Skin epidermis (tissue), 12 donors: ENCODE measurements at regions not wholly inside any gene's neighbourhood (a gene's known extent, or its start where the extent isn't known, plus 50 kb on each side); places are given as distances from the start of the nearest gene placed in this dataset.
"Not testable (repeated sequence)": the region's sequence is repeated elsewhere in the genome, so short reads cannot be mapped to it uniquely, and the experiment has no call there.

Source experiments
- H3K27ac ChIP-seq, 21 experiments: fragments of 200-600 bp; sonication (generic) in 11 of 21; one replicate each; pipeline ENCODE4 v1.5.0; 2020; ENCODE audit warnings: mild to moderate bottlenecking in 3 of 21, inconsistent platforms in 2 of 21, moderate library complexity in 2 of 21
- H3K4me3 ChIP-seq, 7 experiments: fragments of 200-600 bp; sonication (generic) in 2 of 7; one replicate each; pipeline ENCODE4 v1.5.0; 2020; ENCODE audit warnings: inconsistent platforms in 2 of 7, mild to moderate bottlenecking in 2 of 7, moderate library complexity in 1 of 7

DNA sequence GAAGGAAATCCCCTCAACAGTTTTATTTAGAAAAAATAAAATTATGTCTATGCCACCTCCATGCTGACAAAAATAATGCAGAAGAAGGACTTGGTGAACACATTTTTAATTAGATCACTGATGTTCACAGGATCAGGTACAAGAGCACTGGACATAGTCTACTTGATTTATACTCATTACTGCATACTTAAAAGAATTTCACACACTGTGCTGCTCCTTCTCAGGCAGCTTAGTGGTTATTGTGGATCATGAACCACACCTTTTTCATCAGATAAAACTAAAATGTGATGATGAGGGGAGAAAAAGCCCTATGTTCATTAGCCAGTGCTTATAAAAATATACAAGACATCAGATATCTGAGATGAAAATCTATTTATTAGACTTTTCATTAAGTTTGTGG, 103.3 kb upstream of the DPH5 start:
- peak overlapping the region in 2 of 21 experiments; percentile 17 to 78 for H3K27ac ChIP-seq
- H3K4me3 ChIP-seq: no peak overlapping the region

DNA sequence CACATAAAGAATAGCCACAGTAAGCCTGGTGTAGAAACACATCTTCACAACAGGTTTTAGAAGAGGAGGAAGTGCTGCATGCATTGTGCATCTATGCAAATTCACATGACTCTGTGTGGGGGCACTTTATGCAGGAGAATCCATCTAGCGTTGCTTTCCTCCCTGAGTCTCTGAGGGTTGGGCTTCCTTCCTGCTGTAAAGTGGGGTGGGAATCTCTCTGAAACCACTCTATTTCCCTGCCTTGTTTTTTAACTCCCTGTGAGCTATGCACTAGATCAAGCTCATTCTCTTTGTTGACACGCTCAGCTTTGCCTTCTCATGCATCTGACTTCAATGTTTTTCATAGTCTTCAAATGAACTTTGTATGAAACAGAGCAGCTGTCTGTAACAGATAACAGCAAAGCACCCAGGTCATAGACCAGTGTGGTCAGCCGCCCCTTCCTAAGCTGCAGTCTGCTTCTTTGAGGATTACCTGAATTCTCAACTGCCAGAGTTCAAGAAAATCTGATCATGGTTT, 102.7 kb upstream of the DPH5 start:
- H3K4me3 ChIP-seq: no peak overlapping the region
- H3K27ac ChIP-seq: peak overlapping the region in 3 of 21 experiments; percentile 17 to 78 (median 46)

DNA sequence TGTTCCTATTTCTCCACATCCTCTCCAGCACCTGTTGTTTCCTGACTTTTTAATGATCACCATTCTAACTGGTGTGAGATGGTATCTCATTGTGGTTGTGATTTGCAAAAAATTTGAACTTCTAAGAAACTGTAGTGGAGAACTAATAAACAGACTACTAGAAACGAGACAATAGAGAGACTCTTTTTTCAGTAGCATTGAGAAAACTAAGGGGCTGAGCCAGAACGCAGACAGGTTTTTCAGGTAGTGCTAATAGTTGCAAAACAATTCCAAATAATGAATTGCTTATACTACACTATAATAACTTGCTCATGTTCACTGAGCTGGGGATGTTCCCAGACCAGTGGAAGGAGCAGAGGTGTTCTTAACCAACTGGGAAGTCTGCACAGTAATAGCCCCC, 98.8 kb upstream of the DPH5 start:
- no peak overlapping the region for H3K4me3 ChIP-seq
- H3K27ac ChIP-seq: peak overlapping the region in 1 of 21 experiments; percentile 6

DNA sequence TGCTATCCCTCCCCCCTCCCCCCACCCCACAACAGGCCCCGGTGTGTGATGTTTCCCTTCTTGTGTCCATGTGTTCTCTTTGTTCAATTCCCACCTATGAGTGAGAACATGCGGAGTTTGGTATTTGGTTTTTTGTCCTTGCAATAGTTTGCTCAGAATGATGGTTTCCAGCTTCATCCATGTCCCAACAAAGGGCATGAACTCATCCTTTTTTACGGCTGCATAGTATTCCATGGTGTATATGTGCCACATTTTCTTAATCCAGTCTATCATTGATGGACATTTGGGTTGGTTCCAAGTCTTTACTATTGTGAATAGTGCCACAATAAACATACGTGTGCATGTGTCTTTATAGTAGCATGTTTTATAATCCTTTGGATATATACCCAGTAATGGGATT, 98.3 kb upstream of the DPH5 start:
- H3K27ac ChIP-seq, H3K4me3 ChIP-seq: not testable (repeated sequence)

DNA sequence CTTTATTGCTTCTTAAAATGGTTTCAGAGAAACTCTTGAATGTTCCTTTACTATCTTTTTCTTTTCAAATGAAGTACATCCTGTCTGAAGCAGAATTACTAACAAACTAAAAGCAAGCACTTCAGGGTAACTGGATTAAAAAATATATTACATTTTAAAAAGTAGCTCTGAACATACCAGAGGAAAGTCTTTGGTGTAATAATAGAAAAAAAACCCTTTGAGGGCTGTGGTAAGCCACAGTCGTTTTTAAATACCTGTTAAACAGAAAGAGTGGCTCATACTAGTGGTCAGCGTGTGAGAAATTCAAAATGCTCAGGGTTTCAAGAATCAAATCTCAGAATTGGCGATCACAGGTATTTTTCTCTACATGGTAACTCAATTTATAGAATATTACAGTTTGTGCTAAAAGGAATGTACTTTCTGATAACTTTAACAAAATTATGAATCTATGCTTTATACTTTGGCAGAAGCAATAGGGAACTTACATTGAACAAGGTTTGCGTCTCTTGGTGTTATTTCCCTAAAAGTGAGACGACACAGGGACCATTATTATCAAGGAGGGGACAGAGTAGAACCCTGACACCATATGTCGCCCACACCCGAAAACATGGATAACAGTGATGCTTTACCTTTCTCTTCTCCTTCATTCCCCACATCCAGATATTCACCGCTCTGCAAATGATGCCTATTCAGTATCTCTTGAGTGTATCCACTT, 97.0 kb upstream of the DPH5 start:
- H3K4me3 ChIP-seq: no peak overlapping the region
- H3K27ac ChIP-seq: no peak overlapping the region

DNA sequence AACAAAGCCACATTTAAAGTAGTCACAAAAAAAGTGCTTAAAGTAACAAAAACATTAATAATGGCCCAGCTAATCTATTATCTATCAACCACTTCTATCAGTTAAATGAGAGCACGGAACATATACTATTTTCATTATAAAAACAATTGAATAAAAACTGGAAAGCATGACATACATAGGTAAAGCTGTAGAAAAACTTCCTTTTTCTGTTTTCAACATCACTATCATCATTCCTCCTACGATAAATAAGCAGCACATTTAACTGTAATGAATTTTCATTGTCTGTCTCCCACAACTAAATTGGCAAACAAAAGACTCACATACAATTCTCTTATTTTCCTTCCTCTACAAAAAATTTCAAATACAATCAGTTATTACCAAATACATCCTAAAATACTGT, 96.4 kb upstream of the DPH5 start:
- no peak overlapping the region for H3K4me3 ChIP-seq
- H3K27ac ChIP-seq: no peak overlapping the region

DNA sequence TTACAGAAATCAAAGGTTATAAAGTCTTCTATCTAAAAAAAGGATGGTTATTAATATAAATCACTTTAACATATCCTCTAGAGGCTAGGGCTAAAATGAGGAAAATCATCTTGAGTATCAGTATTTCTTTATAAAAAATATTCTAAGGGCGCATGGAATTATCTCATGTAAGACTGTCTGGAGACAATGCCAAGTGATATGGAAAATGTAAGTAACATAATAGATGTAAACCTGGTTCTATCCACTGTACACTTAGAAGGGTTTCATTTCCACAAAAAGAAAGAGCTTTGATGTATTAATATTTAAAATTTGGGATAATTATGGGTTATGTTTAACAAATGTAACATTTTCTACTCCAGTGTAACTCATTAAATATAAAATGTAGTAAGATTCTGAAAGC, 95.9 kb upstream of the DPH5 start:
- no peak overlapping the region for H3K4me3 ChIP-seq
- no peak overlapping the region for H3K27ac ChIP-seq

DNA sequence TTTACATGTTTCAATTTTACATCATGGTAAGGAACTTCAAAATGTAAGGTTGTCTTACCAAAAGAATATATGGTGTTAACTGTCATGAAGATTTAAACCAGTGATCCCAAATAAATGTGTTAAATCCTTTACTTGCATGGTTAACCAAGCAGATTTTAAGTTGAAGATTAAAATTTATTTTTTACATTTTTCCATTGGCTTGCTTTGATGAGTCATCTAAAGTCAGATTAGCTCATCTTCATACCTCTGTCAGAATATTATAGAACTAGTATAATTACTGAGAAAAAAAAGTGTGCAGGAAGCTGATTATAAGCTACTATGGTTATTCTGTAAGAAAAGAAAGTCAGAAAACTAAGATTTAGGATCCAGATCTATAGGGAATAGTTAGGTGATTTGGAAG, 95.3 kb upstream of the DPH5 start:
- no peak overlapping the region for H3K4me3 ChIP-seq
- no peak overlapping the region for H3K27ac ChIP-seq

DNA sequence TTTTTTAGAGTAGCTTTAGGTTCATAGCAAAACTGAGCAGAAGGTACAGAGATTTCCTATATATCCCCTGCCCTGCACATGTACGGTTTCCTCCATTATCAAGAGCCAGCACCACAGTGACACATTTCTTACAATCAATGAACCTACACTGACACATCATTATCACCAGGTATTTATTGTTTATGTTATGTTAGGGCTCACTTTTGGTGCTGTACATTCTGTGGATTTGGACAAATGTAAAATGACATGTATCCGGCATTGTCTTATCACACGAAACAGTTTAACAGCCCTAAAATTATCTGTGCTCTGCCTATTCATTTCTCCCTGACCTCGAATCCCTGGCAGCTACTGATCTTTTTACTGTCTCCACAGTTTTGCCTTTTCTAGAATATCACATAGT, 93.7 kb upstream of the DPH5 start:
- Histone ChIP-seq H3K4me3 (no peak overlapping the region), H3K27ac (no peak overlapping the region)

DNA sequence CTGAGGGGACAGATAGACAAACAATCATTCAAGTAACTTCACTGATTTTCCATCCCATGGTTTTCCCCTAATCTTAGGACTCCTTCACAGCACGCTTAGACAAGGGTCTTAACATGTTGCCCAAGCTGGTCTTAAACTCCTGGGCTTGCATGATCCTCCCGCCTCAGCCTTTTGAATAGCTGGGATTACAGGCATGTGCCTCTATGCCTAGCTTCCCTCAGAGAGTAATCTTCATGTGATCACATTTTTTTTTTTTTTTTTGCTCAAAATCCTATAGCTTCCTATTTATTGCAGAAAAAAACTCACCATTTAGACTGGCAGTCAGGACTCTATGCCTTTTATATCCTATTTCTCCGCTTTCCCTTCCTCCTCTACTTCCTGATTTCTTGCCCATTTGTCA, 90.4 kb upstream of the DPH5 start:
- Histone ChIP-seq H3K27ac (no peak overlapping the region), H3K4me3 (no peak overlapping the region)

DNA sequence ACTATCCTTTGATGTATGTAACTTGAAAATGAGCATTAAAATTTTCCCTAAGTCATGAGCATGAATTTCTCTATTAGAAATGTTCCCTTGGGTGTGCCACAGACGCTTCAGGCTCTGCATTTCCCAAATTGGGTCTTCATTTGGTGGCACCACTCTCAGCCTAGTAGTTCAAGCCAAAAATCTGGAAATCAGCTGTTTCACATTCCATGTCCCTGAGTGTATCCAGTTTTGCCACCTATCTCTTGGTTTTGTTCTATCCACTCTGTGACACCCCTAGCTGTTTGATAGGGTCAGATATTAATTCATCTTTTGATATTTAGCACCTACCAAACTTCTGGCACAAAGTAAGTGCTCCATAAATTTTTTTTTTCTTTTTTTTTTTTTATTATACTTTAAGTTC, 89.5 kb upstream of the DPH5 start:
- Histone ChIP-seq H3K27ac (no peak overlapping the region), H3K4me3 (no peak overlapping the region)

DNA sequence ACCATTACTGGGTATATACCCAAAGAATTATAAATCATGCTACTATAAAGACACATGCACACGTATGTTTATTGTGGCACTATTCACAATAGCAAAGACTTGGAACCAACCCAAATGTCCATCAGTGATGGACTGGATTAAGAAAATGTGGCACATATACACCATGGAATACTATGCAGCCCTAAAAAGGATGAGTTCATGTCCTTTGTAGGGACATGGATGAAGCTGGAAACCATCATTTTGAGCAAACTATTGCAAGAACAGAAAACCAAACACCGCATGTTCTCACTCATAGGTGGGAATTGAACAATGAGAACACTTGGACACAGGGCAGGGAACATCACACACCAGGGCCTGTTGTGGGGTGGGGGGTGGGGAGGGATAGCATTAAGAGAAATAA, 88.5 kb upstream of the DPH5 start:
- not testable (repeated sequence) for H3K4me3 ChIP-seq, H3K27ac ChIP-seq

DNA sequence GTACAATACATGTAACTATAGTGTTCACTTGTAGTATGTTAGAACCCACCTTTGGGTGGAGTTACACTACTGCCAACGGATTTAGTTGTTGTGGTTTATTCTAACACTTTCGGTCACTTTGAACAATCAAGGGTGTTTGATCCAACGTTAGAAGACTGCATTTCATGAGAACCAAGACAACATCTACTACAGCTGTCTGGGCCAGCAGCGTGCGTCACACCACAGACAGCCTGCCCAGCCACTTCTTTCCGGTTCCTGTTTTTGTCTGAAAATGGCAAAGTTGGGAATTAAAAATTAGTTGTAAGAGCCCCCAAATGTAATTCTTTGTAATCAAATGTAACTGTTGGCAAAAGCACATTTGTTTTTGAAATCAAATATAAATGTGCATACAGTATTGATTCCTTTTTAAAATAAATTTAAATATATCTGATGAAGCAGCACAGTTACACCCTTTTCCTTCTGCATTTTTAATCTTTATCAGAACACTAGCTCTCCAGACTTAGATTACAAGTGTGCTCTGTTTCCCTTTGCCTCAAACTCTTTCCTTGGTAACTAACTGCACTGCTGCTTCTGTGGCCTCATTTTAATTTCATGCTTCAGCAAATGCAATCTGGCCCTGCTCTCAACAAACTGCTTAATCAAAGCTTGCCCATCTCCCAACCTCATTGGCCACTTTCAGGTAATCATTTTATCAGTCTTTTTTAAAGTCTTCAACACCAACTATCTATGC, 86.6 kb upstream of the DPH5 start:
- H3K27ac ChIP-seq: peak overlapping the region in 13 of 21 experiments; percentile 15 to 85 (median 45)
- H3K4me3 ChIP-seq: no peak overlapping the region

DNA sequence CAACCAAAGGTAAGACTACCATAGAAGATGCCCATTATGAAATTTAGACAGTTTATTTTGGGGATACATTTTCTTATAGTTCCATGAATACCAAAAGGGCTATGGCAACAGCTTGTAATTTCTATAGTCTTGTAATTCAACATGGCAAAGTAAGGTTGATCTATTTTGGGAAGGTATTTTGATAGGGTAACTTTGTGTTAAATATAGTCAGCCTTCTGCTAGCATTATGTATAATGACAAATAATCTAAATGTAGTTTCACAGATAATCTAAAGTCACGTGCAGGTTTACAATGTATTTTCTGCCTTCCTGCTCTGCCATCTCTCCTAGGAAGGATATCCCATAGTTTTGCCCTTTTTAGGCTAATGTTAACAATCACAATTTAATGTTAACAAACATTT, 85.9 kb upstream of the DPH5 start:
- Histone ChIP-seq H3K27ac (peak overlapping the region in 10 of 21 experiments; percentile 18 to 85 (median 56)), H3K4me3 (no peak overlapping the region)

DNA sequence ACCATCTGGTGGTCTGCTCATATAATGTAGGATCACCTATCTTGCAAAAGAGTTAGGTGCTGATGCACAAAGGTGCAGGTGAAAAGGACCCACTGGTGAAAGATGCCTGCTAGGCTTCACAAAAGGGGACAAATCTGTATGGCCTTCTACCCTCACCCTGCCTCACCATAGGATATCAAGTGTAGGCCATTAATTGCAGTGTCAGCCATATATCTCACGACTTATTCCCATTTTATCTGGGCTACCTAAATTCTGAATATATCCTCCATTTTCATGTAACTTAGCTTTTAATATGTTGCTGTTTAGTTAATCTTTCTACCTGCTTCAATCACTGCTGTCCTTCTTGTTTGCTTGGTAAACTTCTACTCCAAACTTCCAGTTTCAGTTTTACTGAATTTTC, 84.2 kb upstream of the DPH5 start:
- H3K4me3 ChIP-seq: no peak overlapping the region
- no peak overlapping the region for H3K27ac ChIP-seq

DNA sequence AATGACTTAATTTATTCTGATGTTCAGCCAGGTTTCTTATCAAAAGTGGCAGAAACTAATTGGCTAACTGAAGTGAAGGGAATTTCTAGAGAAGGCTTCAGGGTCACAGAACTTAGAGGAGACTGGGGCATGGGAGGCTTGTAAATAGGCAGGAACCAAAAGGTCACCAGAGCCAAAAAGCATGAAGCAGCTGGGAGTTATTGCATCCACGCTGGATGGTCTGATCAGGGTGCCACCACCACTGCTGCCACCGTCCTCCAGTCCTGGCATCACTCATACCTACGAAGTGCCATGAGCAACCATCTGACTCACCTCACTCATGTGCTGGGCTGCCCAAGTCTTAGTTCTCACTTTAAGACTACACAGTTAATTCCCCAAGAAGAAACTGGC, 82.5 kb upstream of the DPH5 start:
- Histone ChIP-seq H3K27ac (no peak overlapping the region), H3K4me3 (no peak overlapping the region)

DNA sequence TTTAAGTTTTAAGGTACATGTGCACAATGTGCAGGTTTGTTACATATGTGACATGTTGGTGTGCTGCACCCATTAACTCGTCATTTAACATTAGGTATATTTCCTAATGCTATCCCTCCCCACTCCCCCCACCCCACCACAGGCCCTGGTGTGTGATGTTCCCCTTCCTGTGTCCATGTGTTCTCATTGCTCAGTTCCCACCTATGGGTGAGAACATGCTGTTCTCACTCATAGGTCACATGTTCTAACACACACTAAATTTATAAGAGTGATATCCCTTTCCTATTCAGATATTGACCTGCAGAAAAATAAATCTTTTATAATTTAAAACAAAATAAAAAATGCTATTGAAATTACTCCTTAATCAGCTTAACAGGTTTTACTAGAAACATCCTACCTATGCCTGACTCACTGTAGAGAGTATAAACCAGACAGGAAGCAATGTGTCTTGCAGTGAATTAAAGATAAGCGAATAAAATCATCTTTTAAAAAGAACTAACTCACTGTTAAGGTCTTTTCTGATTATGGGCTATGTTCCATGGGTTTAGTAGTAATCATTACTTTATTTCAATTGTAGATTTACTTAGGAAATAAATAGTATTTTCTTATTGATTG, 82.0 kb upstream of the DPH5 start:
- Histone ChIP-seq H3K4me3 (no peak overlapping the region), H3K27ac (no peak overlapping the region)

DNA sequence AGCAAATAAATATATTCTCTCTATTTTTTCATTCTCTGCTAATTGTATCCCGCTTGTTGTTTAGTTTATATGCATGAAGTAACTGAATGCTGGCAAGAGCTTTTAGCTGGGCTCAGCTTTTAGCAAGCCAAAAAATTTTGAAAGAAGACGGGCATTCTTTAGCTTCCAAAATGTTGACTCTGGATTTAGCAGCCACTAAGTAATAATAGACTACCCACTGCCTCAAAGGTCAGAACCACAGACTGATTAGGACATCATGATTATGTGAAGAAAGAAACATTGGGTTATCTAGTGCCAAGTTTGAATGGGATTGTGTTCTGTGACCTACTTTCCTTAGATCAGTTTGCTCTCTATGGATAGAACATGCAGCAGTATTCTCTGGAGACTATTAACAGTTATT, 80.3 kb upstream of the DPH5 start:
- Histone ChIP-seq H3K27ac (no peak overlapping the region), H3K4me3 (no peak overlapping the region)

DNA sequence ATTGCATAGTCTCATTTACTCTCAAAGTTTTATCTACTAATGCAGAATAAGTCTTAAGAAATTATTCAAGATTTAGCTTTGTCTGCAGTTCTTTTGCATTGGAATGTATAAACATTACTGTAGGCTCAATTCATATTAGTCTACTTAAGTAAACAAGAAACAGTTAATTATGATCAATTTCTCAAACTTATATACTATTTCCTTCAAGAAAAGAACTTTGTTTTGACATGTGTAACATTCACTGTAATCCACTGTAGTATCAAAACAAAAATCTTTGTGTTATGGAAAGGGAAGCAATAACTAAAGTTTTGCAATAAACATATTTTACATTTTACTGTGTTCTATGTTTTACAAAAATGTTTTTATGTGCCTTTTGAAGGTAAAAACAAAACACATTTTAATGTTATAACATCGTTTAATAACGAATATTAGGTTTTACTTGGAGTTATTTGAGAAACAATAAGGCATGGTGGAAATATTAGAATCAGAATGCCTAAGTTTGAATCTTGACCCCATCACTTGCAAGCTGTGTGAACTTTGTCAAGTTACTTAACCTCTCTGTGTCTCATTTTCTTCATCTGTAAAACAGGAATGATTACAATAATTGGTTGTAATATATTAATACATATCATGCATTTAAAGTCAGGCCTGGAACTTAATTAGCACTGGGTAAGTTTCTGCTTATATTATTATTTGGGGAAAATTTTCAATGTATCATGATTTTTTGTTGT, 77.0 kb upstream of the DPH5 start:
- no peak overlapping the region for H3K4me3 ChIP-seq

DNA sequence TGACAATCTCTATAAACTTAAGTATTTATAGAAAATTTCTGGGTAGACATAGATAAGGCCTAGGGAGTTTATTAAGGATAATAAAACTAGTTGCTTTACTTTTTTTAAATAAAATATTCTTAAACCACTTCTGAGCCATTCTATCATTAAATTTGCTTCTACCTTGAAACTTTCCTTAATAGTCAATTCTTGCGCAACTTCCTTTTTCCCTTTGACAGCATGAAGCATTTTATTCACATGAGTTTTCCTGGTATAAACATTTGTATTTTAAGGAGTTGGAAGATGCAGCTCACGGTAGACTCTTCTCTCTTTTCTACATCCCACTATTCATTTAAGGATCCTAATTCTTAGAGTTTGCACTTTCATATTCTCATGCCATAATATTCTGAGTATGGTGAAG, 75.8 kb upstream of the DPH5 start:
- Histone ChIP-seq H3K4me3 (no peak overlapping the region), H3K27ac (no peak overlapping the region)

More for the DNA sequence above, 77.0 kb upstream of the DPH5 start:
- H3K27ac ChIP-seq: no peak overlapping the region
